ENCODE measurements at regions not wholly inside any gene's neighbourhood (a gene's known extent, or its start where the extent isn't known, plus 50 kb on each side); places are given as distances from the start of the nearest gene placed in this dataset.

DNA sequence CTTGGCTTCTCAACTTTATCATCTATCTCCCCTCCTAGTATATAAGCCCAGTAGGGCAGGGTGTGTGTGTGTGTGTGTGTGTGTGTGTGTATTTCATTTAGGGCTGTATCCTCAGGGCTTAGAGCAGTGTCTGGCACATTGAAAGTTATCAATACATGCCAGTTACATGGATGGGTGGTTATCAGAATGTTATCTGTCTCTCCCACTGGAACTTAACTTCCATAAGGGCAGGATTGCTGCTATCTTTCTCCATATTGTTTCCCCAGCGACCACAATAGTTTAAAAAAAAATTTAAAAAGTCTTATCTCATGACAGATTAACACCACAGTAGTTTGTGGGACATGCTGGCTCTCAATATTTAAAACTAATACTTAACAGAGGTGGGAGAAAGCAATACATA lies 488.9 kb downstream of the PLCL1 start:
- no peak overlapping the region for H3K4me3 ChIP-seq (ENCODE audit: low read depth, low read length)
- TF ChIP-seq, protein P1, sequence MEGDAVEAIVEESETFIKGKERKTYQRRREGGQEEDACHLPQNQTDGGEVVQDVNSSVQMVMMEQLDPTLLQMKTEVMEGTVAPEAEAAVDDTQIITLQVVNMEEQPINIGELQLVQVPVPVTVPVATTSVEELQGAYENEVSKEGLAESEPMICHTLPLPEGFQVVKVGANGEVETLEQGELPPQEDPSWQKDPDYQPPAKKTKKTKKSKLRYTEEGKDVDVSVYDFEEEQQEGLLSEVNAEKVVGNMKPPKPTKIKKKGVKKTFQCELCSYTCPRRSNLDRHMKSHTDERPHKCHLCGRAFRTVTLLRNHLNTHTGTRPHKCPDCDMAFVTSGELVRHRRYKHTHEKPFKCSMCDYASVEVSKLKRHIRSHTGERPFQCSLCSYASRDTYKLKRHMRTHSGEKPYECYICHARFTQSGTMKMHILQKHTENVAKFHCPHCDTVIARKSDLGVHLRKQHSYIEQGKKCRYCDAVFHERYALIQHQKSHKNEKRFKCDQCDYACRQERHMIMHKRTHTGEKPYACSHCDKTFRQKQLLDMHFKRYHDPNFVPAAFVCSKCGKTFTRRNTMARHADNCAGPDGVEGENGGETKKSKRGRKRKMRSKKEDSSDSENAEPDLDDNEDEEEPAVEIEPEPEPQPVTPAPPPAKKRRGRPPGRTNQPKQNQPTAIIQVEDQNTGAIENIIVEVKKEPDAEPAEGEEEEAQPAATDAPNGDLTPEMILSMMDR (IDR thresholded peaks at IDR 0.05; ENCODE audit: insufficient read depth, low read depth, low read length, missing control alignments) = no peak
- no peak for DNase-seq (ENCODE audit: low read depth)

DNA sequence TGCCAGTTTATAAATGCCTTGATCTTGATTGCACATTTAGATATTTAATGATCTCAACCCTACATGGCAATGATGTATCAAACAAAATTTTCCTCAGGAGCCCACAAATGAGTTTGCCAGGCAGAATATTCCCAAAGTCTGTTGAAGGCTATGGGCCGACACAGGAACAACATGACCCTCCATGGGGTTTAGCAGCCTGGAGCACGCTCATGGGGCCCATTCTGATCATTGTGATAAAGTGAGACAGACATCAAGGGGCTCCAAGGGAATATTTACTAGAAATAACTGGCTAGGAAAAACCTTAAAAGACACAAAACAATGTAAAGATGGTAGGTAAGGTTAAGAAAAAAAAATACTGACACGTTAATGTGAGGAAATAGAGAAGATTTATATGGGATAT lies 485.4 kb downstream of the PLCL1 start:
- no peak overlapping the region for H3K4me3 ChIP-seq (ENCODE audit: low read depth, low read length)
- TF ChIP-seq, protein P1 (IDR thresholded peaks at IDR 0.05; ENCODE audit: insufficient read depth, low read depth, low read length, missing control alignments) = no peak
- no peak for DNase-seq (ENCODE audit: low read depth)

DNA sequence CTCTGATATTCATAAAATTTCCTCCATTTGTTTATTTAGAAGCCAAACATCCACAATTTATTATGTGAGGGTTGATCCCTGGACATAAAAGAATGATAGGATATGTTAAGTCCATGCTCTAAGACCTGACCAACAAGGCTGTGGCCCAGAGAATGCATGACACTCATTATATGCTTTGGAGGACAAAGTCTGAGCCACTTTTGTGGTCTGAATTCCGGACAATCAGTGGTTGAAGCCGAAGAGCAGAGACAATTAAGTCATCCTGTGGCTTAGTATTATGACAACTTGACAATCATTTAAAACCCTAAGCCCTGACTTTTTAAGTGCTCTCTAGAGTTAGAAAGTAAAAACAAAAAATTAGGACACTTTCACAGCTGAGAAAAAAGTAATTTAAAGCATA lies 483.3 kb downstream of the PLCL1 start:
- H3K4me3 ChIP-seq (ENCODE audit: low read depth, low read length) = no peak overlapping the region
- no peak for DNase-seq (ENCODE audit: low read depth)
- TF ChIP-seq, protein P1 (IDR thresholded peaks at IDR 0.05; ENCODE audit: insufficient read depth, low read depth, low read length, missing control alignments) = no peak

DNA sequence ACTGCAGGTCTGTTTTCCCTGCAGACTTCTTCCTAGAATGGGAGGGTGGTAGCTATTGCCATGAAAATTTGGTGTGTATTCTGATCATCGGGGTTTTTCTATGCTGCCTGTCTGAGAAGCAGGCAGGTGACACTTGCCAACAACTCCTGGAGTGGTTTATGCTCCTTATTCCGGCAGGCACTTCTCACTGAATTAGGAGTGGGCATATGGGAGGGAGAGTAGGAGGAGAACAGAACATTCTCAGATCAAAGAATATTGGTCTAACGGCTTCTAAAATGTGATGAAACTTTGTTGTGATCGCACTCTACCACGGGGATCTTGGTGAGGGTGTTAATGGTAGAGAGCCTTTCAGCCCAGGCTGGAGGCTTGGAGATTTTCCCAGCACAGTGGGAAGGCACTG lies 480.8 kb downstream of the PLCL1 start:
- TF ChIP-seq, protein P1 (IDR thresholded peaks at IDR 0.05; ENCODE audit: insufficient read depth, low read depth, low read length, missing control alignments) = no peak
- DNase-seq (ENCODE audit: low read depth) = no peak
- H3K4me3 ChIP-seq (ENCODE audit: low read depth, low read length) = no peak overlapping the region

DNA sequence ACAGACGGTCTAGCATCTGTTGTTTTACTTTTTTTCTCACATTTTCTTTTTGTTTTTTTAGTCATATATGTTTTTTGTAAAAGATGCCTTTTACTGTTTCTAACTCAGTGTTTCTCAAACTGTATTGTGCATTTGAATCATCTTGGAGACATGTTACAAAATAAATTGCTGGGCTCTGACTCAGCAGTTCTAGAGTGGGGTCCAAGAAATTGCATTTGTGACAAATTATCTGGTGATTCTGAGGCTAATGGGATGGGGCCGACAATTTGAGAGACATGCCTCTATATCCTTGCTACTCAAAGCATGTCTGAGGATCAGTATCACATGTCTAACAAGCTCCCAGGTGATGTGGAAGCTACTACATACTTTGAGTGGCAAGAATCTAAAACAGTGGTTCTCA lies 478.8 kb downstream of the PLCL1 start:
- DNase-seq (ENCODE audit: low read depth) = no peak
- TF ChIP-seq, protein P1 (IDR thresholded peaks at IDR 0.05; ENCODE audit: insufficient read depth, low read depth, low read length, missing control alignments) = no peak
- no peak overlapping the region for H3K4me3 ChIP-seq (ENCODE audit: low read depth, low read length)

DNA sequence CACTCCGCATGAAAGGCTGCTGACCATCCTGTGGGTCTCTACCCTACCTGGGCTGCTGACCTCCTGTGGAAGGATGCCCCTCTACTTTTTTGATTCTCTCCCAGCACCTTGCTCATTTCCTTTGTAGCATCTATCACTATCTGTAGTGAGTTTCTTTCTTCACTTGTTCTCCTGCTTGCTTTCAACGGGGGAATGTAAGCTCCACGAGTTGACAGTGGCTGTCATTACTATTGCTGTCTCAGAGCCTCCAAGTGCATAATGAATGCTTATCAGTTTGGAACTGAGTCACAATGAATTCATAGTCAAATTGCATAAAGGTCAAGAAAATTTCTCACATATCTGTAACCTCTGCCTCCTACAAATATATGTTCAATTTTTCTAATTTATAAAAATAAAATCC lies 477.7 kb downstream of the PLCL1 start:
- TF ChIP-seq, protein P1 (IDR thresholded peaks at IDR 0.05; ENCODE audit: insufficient read depth, low read depth, low read length, missing control alignments) = no peak
- no peak for DNase-seq (ENCODE audit: low read depth)
- H3K4me3 ChIP-seq (ENCODE audit: low read depth, low read length) = no peak overlapping the region

DNA sequence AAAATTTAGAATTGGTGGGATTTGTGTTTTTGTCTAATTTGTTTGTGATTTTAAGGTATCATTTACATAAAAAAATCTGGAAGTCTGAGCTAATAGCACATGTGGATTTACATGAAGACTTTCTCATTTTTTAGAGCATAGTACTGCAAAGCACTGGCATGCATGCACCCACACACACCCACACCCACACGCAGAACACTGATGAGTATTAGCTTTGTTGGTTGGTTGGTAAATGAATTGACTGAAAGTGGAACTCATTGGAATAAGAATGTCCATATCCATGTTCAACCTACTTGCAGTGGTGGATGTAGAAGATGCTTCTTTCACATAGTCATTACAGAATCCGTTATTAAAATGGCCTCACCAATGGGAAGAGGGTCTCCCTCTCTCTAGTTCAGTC lies 475.8 kb downstream of the PLCL1 start:
- no peak for DNase-seq (ENCODE audit: low read depth)
- TF ChIP-seq, protein P1 (IDR thresholded peaks at IDR 0.05; ENCODE audit: insufficient read depth, low read depth, low read length, missing control alignments) = no peak
- H3K4me3 ChIP-seq (ENCODE audit: low read depth, low read length) = no peak overlapping the region

Data from GM12865 (cell line).